ENCODE measurements at regions not wholly inside any gene's neighbourhood (a gene's known extent, or its start where the extent isn't known, plus 50 kb on each side); places are given as distances from the start of the nearest gene placed in this dataset.

DNA sequence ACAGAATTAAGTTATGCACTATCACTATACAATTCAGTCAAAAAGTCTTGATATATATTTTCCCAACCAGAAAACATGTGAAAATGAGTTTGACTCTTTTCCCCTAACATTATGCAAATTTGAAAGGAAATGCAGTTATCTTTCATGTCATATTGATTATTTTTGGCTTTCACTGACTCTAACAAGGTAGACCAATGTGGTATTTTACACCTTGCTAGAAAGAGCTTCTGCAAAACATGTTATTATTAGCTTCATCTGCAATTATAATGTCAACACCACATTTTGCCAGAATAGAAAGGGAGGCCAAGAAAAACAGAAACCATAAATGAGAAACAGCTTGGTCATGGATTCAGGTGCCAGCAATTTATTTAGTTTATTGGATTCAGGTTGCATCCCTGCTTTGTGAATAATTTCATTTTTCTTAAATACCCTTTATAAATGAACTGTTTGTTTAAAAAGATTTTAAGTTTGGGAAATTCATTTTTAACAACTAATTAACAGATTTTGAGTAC lies 226.1 kb upstream of the GJE1 start:
- TF ChIP-seq, protein P1, sequence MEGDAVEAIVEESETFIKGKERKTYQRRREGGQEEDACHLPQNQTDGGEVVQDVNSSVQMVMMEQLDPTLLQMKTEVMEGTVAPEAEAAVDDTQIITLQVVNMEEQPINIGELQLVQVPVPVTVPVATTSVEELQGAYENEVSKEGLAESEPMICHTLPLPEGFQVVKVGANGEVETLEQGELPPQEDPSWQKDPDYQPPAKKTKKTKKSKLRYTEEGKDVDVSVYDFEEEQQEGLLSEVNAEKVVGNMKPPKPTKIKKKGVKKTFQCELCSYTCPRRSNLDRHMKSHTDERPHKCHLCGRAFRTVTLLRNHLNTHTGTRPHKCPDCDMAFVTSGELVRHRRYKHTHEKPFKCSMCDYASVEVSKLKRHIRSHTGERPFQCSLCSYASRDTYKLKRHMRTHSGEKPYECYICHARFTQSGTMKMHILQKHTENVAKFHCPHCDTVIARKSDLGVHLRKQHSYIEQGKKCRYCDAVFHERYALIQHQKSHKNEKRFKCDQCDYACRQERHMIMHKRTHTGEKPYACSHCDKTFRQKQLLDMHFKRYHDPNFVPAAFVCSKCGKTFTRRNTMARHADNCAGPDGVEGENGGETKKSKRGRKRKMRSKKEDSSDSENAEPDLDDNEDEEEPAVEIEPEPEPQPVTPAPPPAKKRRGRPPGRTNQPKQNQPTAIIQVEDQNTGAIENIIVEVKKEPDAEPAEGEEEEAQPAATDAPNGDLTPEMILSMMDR (conservative IDR thresholded peaks at IDR 0.05 in 1 of 2, IDR thresholded peaks at IDR 0.05 in 1 of 2; ENCODE audit: extremely low read depth in 1 of 2, insufficient read depth in 1 of 2, low read depth in 1 of 2, low read length in 2 of 2), result no peak
- no peak for TF ChIP-seq EZH2 (IDR thresholded peaks at IDR 0.05; ENCODE audit: borderline replicate concordance, low read length)

Data from mammary epithelial cell (primary cell).